ENCODE measurements at regions not wholly inside any gene's neighbourhood (a gene's known extent, or its start where the extent isn't known, plus 50 kb on each side); places are given as distances from the start of the nearest gene placed in this dataset.
"Not testable (repeated sequence)": the region's sequence is repeated elsewhere in the genome, so short reads cannot be mapped to it uniquely, and the experiment has no call there.

DNA sequence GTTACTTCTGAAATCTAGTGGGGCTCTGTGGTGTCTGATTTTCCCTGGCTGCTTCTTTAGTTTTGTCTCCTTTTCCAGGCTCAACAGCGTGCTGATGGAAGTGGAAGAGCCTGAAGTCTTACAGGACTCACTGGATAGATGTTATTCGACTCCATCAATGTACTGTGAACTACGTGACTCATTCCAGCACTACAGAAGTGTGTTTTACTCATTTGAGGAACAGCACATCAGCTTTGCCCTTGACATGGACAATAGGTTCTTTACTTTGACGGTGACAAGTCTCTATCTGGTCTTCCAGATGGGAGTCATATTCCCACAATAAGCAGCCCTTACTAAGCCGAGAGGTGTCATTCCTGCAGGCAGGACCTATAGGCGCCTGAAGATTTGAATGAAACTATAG, 51.1 kb downstream of the NBPF8 start:
- not testable (repeated sequence) for DNase-seq (ENCODE audit: low read depth)

DNA sequence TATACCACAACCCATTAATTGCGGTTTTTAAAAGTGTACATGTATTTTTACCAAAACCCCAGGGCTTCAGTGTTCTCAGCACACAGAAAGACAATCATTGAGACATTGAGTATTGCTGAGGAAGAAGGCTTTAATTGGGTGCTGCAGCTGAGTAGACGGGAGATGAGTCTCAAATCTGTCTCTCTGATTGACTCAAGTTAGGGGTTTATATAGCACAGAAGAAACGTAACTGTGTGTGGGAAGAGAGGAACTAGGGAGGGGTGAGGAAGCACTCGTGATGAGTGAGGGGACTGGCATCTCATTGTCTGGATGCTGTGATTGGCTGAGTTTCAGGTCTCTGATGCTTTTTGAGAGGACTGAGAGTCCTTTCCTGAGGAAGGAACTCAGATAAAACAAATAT, 62.8 kb downstream of the NBPF8 start:
- not testable (repeated sequence) for DNase-seq (ENCODE audit: low read depth)

DNA sequence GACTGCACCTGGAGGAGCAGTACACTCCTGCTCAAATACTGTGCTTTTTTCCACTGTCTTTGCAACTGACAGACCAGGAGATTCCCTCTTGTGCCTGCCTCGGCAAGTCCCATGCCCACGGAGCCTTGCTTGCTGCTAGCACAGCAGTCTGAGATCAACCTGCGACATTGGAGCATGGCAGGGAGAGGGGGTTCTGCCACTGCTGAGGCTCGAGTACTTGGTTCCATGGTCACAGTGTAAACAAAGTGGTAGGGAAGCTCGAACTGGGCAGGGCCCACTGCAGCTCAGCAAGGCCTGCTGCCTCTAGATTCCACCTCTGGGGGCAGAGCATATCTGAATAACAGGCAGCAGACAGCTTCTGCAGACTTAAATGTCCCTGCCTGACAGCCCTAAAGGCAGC, 63.6 kb downstream of the NBPF8 start:
- DNase-seq (ENCODE audit: low read depth): not testable (repeated sequence)

DNA sequence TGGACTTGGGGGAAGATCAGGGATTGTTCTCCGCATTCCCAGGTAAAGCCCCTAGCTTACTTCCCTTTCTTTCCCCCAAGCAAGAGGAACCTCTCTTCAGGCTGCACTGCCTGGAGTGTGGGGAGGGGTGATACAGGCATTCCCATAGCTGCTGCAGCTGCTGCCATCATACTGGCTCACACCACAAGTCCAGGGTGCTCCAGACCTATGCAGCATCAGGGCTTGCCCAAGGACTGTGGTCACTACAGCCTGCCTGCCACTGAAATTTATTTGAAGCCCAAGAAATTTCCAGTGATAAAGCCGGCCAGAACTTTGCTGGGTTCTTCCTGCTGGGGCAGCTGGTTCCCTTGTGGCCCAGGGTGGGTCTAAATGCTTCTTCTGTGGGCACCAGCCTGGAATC, 72.7 kb downstream of the NBPF8 start:
- DNase-seq (ENCODE audit: low read depth): not testable (repeated sequence)

DNA sequence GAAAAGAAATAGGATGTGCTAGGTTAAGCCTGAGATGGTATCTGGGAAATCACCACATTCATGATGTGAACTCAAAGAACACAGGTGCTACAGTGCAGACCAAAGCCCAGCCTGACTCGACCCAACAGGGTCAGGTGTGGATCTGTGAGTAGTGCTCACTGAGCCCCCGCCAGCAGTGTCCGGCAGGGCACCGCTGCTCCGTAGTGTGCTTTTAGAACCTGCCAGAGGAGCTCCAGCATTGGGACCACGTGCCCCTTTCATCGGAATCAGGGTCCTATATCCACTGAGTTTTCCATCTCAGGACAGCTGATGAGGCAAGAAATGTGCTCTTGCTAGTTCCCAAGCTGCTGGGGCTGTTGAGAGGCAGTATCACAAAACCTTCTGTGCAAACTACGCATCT, 74.4 kb downstream of the NBPF8 start:
- DNase-seq (ENCODE audit: low read depth): not testable (repeated sequence)

DNA sequence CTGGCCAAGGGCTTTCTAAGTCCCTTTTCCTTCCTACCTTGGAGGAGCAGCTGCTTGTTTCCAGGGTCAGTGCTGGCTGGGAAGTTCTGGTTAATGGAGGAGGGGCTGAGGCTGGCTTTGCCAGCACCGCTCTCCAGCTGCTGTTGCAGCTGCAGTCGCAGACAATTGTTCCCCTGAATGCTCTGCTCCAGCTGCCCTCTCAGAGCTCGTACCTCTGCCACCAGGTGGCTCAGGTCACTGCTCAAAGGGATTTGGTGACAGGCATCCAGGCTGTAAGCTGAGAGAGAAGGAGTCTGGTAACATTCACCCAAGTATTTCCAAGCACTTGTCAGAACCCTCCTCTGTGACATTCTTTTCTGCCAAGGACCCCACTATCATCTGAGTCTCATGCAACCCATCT, 82.3 kb downstream of the NBPF8 start:
- DNase-seq (ENCODE audit: low read depth): not testable (repeated sequence)

DNA sequence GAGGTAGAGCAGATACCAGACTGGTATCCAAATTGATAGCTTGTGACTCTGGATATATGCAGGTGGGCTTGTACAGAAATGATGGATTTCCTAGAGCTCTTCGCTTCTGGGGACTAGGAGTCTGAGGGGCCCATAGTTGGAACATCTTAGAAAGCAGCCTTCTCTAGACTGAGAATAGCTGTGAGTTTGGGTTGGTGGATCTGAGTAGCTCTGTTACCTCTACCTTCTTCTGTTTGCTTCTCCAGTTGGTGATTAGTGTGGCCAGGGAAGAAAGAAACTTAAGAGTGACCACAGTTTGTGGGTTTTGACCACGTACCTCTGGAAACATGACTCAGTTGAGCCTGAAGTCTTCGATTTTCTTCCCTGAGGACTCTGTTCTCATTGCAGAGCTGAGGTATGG, 88.4 kb downstream of the NBPF8 start:
- not testable (repeated sequence) for DNase-seq (ENCODE audit: low read depth)

DNA sequence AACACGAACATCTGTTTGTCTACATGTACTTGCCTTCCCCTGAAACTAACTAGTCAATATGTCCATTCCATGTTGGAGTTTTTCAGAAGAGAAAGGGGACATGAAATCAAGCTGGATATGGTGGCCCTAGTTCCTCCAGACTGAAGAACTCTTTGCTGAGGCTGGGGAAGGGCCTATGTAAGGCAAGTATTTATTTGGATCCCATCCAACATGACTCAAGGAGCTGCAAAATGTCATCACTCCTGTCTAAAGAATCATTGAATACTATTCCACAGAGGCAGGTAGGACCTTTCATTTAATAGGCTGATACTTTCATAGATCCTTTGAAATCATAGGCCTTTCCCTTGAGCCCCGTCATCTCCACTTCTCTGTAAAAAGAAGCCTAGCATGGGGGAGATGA, 91.5 kb downstream of the NBPF8 start:
- DNase-seq (ENCODE audit: low read depth): not testable (repeated sequence)

DNA sequence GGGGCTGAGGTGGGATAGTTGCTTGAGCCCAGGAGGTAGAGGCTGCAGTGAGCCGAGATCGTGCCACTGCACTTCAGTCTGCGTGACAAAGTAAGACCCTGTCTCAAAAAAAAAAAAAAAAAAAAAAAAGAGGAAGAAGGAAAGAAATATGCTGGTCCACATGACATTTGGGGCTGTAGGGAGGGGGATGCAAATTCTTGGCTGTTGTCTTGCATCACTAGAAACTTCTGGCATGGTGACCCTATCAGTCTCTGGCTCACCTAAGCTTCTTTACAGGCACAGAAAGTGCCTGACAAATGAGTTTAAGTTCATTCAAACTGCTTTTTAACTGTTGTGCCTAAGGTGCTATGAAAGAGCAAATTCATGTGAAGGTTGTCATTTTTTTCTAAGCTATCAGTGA, 93.5 kb downstream of the NBPF8 start:
- DNase-seq (ENCODE audit: low read depth): not testable (repeated sequence)

DNA sequence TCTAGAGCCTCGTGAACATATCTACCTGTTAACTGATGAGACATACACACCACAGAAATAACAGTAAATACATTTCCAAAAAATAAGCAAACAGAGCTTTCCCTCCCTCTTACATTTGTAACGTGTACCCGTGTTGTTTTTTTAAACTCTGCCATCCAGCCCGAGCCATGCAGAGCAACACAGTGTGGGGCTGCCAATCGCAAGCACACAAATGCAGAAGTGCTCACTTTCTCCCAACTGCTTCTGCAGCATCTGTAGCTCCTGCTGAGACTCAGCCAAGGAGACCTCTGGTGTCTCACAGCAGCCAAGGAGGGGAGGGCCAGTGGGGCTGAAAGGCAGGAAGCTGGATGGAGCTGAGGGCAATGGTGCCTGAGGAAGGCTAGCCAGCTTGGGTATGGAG, 94.4 kb downstream of the NBPF8 start:
- not testable (repeated sequence) for DNase-seq (ENCODE audit: low read depth)

DNA sequence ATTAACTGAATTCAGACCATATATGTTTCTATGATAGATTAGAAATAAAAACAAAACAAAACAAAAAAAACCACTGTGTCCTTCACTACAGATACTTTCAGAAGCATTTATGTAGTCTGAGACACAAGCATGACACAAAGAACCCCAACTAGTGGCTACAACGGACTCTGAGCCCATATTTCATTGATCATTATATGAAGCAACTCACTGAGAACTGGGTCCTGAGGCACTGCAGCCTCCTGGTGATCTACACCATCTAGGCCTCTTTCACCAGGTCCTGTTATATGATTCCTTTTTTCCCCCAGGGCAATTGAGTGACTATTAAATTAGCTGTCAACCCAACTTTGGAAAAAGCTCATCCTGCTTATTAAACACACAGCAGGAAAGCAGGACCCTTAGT, 98.3 kb downstream of the NBPF8 start:
- DNase-seq (ENCODE audit: low read depth): not testable (repeated sequence)

DNA sequence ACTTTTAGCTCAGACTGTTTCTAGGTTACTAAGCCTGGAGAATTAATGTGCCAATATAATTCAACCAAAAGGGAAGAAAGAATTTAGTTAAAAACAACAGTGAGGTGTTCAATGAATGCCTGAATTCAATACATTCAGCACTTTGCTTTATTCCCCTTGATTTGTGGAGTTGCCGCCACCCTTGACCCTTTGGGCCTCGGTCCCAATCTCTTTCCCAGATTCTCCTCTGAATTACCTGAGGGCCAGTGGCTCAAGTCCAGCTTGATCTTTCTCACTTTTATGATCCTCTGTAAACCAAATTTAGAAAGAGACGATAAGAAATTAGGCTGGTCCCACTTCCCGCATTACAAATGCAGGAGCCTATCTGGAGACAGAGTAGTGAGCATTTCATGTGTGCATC, 98.7 kb downstream of the NBPF8 start:
- DNase-seq (ENCODE audit: low read depth): not testable (repeated sequence)

DNA sequence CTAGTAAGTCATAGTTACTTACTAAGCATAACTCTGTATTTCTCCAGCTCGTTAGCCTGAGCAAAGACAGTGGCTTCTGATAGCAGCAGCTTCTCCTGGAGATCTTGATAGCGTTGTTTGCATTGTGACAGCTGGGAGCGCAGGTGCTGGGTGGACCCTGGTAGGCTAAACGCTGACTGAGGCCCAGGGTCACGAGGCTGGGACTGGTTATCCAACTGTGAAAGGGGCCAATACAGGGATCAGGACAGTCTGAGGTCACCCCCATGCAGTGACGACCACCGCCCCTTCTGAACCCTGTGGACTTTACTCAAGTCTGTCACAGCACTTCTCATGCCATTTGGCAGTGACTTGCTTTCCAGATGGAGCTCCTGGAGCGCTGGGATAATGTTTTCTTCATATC, 104.4 kb downstream of the NBPF8 start:
- DNase-seq (ENCODE audit: low read depth): not testable (repeated sequence)

DNA sequence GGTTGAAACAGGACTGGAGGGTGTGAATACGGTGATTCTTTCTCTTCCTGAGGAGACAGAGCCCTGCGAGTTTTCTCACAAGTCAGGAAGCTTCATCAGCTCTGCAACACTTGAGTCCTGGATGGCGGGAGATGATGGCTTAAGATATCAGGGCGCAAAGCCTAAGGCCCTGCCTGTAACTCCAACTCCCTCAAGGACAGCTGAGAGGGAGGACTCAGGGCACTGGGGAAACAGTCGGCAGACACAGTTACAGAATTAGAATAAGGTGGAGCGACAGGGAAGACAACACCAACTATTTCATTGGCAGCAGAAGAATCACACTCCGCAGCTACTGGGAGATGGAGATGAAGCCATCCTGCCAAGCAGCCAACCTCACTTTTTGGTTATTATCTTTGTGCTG, 109.6 kb downstream of the NBPF8 start:
- DNase-seq (ENCODE audit: low read depth): not testable (repeated sequence)

DNA sequence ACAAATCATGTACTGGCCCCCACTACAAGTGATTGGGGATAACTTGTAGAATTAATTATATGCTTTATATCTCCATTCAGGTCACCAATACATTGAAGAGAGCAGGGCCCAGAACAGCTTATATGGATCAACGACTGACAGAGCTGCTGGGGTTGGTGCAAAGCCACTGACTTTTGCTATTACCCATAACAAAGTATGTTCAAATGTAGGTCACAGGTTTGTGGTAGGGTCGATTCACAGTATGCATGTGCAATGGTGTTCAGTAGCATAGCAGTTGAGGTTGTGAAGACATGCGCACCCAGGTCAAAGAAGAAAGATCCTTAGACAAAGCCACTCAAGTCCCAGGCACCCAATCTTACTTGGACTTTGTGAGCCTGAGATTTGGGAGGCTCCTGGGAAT, 110.6 kb downstream of the NBPF8 start:
- DNase-seq (ENCODE audit: low read depth): not testable (repeated sequence)

DNA sequence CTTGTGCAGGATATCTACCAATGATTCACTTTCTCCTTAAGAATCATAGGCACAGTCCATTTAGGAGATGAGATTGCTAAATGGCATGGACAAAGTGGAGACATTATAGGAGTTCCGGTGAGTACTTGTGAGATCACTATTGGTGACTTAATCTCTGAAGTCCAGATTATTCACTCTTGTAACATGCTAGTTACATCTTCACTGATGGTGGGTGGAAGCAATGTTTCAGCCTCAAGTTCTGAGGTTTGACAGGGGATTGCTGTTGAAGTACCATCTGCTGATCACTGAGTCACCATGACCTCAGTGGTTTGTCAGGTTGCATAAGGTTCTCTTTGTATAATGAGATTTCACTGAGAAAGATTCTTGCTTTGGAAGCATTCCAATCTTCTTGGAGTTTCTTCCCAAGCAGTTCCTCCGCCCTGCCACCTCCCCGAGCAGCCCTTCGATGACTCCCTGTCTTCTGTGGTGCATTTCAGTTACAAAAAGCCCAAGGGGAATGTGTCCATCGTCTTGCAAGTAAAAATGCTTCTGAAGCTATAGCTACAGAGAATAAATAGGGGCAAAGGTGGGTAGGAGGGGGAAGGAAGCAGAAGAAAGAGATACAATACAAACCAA, 114.7 kb downstream of the NBPF8 start:
- not testable (repeated sequence) for DNase-seq (ENCODE audit: low read depth)

DNA sequence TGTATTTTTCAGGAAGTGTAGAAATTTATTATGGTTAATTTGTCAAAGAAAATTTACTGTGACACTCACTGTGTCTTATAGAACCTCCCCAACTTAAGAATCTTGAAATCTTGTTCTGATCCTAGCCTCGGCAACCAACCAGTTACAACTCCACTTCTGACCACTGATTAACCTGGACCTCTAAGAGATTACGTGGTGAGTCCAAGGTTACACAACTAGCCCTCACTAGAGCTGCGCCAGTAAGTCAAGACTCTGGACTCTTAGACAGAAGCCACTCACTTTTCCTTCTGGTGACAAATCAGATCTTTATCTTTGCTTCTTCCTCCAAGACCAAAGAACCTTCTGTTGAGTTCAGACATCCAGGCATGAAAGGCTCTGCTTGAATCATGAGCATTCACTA, 116.6 kb downstream of the NBPF8 start:
- not testable (repeated sequence) for DNase-seq (ENCODE audit: low read depth)

DNA sequence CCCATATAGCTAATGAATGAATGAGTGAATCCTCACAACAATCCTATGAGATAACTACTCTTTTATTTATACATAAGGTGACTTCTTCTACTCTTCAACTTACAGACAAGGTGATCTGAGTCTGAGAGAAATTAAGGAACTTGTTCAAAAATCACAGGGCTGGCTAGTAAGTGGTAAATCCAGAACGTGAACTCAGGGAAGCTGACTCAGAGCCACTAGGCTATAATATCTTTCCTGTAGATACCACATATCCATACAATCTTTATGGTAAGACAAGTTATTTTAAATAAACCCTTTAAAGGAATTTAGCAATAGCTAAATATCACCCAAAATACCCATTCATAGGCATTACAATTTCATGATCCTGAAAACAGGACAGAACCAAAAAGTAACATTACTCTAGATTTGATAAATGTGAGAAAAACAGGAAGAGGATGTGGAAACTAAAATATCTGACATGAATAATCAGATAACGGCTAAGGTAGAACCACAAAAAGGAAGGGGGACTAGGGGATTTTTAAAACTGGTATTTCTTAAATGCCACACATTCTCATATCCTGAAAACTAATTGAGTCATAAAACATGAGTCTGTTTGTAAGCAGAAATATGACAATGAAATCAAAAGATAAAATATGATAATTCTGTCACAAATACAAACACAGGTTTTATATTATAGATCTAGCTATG, 119.7 kb downstream of the NBPF8 start:
- peak; percentile 49 for DNase-seq (ENCODE audit: low read depth)

DNA sequence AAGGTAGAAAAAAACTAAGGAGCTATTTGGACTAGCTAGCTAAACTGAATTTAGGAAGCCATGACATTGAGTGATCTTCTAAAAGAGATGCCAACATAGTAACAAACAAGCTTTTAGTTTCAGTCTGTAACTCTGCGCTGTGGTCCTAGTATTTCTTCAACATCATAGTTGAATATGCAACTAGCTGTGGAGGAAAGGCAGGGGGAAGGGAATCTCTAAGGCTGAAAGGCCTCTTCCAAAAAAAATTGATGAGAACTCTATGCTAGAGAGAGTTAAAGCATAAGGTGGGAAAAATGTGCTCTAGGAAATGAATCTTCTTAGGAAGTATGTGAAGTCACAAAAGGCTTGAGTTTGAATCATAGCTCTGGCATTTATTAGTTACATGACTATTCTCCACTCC, 120.2 kb downstream of the NBPF8 start:
- DNase-seq (ENCODE audit: low read depth): peak; percentile 48

DNA sequence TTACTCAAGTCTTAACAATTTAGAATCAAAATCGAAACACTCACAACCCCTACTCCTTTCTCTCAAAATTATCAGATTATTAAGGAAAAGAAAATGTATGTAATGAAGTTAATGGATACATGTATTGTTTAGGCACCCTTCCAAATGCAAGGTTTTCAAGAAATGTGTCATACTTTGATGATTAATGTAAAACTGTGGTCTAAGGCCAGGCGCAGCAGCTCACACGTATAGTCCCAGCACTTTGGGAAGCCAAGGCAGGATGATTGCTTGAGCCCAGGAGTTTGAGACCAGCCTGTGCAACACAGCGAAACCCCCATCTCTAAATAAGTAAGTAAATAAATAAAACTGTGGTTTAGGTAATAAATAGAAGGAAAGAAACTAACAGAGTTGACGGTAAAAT, 126.6 kb downstream of the NBPF8 start:
- DNase-seq (ENCODE audit: low read depth): not testable (repeated sequence)

DNA sequence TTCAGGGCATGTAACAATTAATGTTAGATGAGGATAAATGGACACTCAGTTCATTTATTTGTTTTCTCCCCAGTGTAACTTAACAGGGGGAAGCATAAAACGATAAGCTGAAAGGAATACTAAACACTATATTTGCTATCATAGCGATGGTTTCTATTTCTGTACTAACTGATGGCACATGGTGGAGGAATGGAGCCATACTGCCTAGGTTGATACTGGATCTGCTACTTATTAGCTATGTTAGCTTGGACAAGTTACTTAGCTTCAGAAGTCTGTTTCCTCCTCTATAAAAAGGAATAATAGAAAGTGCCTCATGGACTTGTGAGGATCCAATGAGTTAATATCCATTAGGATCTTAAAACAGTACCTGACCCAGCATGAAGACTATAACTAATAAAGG, 127.5 kb downstream of the NBPF8 start:
- not testable (repeated sequence) for DNase-seq (ENCODE audit: low read depth)

DNA sequence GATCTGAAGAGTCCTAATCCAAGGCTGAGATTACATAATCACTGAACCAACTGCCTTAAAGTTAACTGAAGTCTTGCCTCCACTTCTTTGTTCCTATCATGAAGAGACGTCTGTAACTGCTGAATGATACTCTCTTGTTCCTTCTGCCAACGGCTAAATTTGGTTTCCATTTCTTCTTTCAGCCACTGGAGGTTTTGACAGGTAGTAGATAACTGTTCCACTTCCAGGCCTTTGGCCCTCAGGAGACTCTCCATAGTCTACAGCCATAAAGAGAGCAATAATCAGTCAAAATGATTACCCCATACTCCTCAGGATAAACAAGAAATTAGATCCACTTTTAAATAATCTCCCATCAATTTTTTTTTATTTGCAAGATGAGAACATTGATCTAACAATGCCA, 128.1 kb downstream of the NBPF8 start:
- not testable (repeated sequence) for DNase-seq (ENCODE audit: low read depth)

DNA sequence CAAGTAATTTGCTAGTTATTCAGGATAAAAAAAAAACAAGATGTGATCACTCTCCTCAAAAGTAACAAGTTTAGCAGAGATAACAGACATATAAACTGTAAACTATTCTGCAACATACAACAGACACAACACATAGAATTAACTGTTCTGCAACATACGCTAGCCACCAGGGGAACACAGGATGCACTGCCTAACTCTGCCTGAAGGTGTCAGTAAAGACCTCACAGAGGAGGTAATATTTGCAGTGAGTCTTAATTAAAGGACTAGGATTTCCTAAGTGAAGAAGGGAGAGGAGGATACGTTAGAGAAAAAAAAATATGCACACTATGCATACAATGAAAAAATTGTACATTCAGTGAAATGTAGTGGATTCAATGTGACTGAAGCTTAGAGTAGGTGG, 129.6 kb downstream of the NBPF8 start:
- not testable (repeated sequence) for DNase-seq (ENCODE audit: low read depth)

DNA sequence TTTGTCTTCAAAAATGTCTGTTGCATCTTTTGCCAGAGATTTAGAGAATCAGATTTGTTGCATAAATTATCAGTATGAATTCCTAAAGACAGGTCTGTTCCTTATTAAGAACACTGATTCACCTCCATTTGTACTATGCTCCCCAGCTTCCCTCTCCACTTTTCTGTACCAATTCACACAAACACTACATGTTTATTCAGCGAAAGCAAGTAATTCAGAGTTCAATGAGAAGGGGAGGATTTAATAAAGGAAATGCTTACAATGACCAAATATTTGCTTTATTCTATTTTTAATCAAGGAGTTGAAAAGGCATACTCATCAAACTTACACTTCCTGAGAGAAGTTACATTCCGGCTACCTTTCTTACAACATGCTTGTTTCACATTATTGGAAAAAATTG, 135.5 kb downstream of the NBPF8 start:
- not testable (repeated sequence) for DNase-seq (ENCODE audit: low read depth)

Measured in HS-5 (cell line).